ENCODE measurements at regions not wholly inside any gene's neighbourhood (a gene's known extent, or its start where the extent isn't known, plus 50 kb on each side); places are given as distances from the start of the nearest gene placed in this dataset.

GRCh38 chr3:23750573-23751210 is 55.1 kb upstream of the UBE2E1 start:
- Histone ChIP-seq H4K20me1 (ENCODE audit: insufficient read depth, low read length) (no peaks in the 10 kb centered on the region), H3K27me3 (ENCODE audit: insufficient read depth, low read length, poor library complexity) (peaks cover 2% of the 10 kb centered on the region), H3K4me2 (ENCODE audit: insufficient read depth, low read length) (no peak overlapping the region), H3K79me2 (ENCODE audit: insufficient read depth, low read length) (no peaks in the 10 kb centered on the region), H3K9me3 (ENCODE audit: insufficient read depth, low read length, severe bottlenecking) (no peaks in the 10 kb centered on the region), H3K27ac (ENCODE audit: low read length) (no peak overlapping the region), H3K9ac (ENCODE audit: low read depth, low read length) (no peak overlapping the region), H3K4me3 (ENCODE audit: low read depth in 1 of 2, low read length in 2 of 2) (no peak overlapping the region), H3K4me1 (ENCODE audit: insufficient read depth, low read length) (no peaks in the 10 kb centered on the region), H2AFZ (ENCODE audit: low read depth, low read length) (no peak overlapping the region), H3K36me3 (ENCODE audit: insufficient read depth, low read length) (no peaks in the 10 kb centered on the region)
- no peak for DNase-seq
- no peak for ATAC-seq (ENCODE audit: insufficient read depth, low read depth)
- TF ChIP-seq, protein P1, sequence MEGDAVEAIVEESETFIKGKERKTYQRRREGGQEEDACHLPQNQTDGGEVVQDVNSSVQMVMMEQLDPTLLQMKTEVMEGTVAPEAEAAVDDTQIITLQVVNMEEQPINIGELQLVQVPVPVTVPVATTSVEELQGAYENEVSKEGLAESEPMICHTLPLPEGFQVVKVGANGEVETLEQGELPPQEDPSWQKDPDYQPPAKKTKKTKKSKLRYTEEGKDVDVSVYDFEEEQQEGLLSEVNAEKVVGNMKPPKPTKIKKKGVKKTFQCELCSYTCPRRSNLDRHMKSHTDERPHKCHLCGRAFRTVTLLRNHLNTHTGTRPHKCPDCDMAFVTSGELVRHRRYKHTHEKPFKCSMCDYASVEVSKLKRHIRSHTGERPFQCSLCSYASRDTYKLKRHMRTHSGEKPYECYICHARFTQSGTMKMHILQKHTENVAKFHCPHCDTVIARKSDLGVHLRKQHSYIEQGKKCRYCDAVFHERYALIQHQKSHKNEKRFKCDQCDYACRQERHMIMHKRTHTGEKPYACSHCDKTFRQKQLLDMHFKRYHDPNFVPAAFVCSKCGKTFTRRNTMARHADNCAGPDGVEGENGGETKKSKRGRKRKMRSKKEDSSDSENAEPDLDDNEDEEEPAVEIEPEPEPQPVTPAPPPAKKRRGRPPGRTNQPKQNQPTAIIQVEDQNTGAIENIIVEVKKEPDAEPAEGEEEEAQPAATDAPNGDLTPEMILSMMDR (IDR thresholded peaks at IDR 0.05; ENCODE audit: borderline replicate concordance, extremely low read depth, low read length, poor library complexity, severe bottlenecking) = no peak
- no peak for TF ChIP-seq EZH2 (IDR thresholded peaks at IDR 0.05; ENCODE audit: borderline replicate concordance, low read depth, low read length, severe bottlenecking)

DNA sequence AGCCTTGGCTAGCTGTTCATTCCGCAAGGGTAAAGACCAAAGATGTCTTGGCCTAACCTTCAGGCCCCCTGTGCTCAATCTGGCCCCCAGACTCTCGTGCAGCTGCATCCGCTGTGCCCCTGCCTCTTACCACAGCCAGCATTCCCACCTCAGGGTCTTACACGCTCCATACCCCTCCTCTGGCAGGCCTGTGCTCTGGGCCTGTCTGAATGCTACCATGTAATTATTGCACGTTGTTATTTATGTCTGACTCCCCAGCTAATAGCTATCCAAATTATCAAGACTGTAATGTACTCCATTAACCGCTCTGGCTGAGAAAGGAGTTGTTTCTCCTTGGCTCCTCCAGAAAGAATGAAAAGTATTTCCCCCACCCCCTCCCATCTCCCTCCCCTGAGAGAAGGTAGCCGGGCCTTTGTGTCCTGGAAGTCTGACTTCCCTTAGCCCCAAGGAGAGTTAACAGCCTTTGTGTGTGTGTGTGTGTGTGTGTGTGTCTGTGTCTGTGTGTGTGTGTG is 54.5 kb upstream of the UBE2E1 start:
- H3K79me2 ChIP-seq (ENCODE audit: insufficient read depth, low read length) = no peaks in the 10 kb centered on the region
- no peaks in the 10 kb centered on the region for H3K4me1 ChIP-seq (ENCODE audit: insufficient read depth, low read length)
- H3K9ac ChIP-seq (ENCODE audit: low read depth, low read length) = no peak overlapping the region
- H4K20me1 ChIP-seq (ENCODE audit: insufficient read depth, low read length) = no peaks in the 10 kb centered on the region
- no peaks in the 10 kb centered on the region for H3K9me3 ChIP-seq (ENCODE audit: insufficient read depth, low read length, severe bottlenecking)
- peaks cover 2% of the 10 kb centered on the region for H3K27me3 ChIP-seq (ENCODE audit: insufficient read depth, low read length, poor library complexity)
- no peak overlapping the region for H3K4me3 ChIP-seq (ENCODE audit: low read depth in 1 of 2, low read length in 2 of 2)
- no peak overlapping the region for H3K27ac ChIP-seq (ENCODE audit: low read length)
- no peak for TF ChIP-seq EZH2 (IDR thresholded peaks at IDR 0.05; ENCODE audit: borderline replicate concordance, low read depth, low read length, severe bottlenecking)
- TF ChIP-seq, protein P1 (IDR thresholded peaks at IDR 0.05; ENCODE audit: borderline replicate concordance, extremely low read depth, low read length, poor library complexity, severe bottlenecking) = no peak
- no peaks in the 10 kb centered on the region for H3K36me3 ChIP-seq (ENCODE audit: insufficient read depth, low read length)
- no peak for ATAC-seq (ENCODE audit: insufficient read depth, low read depth)
- H2AFZ ChIP-seq (ENCODE audit: low read depth, low read length) = no peak overlapping the region
- H3K4me2 ChIP-seq (ENCODE audit: insufficient read depth, low read length) = no peak overlapping the region
- DNase-seq = no peak

DNA sequence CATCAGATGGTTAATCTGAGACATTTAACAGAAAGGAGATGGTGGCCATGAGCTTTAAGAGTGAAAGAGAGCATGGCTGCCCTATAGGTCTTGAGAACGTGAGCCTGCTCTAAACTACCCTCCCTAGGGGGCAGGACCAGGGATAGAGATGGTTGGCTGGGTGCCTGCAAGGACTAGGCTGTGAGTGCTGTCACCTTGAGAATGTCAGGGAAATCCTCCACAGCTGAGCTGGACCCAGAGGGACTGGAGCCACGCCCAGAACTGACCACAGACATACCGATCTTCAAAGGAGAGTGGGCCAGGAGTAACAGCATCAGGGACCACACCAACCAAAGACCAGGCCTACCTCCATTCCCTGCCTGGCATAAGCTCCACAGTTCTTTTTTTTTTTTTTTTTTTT is 53.6 kb upstream of the UBE2E1 start:
- Histone ChIP-seq H3K9ac (ENCODE audit: low read depth, low read length) (no peak overlapping the region), H4K20me1 (ENCODE audit: insufficient read depth, low read length) (no peaks in the 10 kb centered on the region), H3K4me1 (ENCODE audit: insufficient read depth, low read length) (no peaks in the 10 kb centered on the region), H3K27ac (ENCODE audit: low read length) (no peak overlapping the region), H3K4me3 (ENCODE audit: low read depth in 1 of 2, low read length in 2 of 2) (no peak overlapping the region), H3K9me3 (ENCODE audit: insufficient read depth, low read length, severe bottlenecking) (no peaks in the 10 kb centered on the region), H2AFZ (ENCODE audit: low read depth, low read length) (no peak overlapping the region), H3K36me3 (ENCODE audit: insufficient read depth, low read length) (no peaks in the 10 kb centered on the region), H3K79me2 (ENCODE audit: insufficient read depth, low read length) (no peaks in the 10 kb centered on the region), H3K4me2 (ENCODE audit: insufficient read depth, low read length) (no peak overlapping the region), H3K27me3 (ENCODE audit: insufficient read depth, low read length, poor library complexity) (peaks cover 2% of the 10 kb centered on the region)
- ATAC-seq (ENCODE audit: insufficient read depth, low read depth) = no peak
- DNase-seq = no peak
- no peak for TF ChIP-seq EZH2 (IDR thresholded peaks at IDR 0.05; ENCODE audit: borderline replicate concordance, low read depth, low read length, severe bottlenecking)
- TF ChIP-seq, protein P1 (IDR thresholded peaks at IDR 0.05; ENCODE audit: borderline replicate concordance, extremely low read depth, low read length, poor library complexity, severe bottlenecking) = no peak
